HS-5 (cell line): ENCODE measurements at regions not wholly inside any gene's neighbourhood (a gene's known extent, or its start where the extent isn't known, plus 50 kb on each side); places are given as distances from the start of the nearest gene placed in this dataset.

Source experiments
- DNase-seq: peaks from one replicate; pipeline ENCODE4 v3.0.0-alpha.2; 2012; ENCODE audit warnings: low read depth

- DNase-seq: no peak
These were observed 164.5 kb upstream of the TLE3 start for GRCh38 chr15:70262171-70262570.

DNA sequence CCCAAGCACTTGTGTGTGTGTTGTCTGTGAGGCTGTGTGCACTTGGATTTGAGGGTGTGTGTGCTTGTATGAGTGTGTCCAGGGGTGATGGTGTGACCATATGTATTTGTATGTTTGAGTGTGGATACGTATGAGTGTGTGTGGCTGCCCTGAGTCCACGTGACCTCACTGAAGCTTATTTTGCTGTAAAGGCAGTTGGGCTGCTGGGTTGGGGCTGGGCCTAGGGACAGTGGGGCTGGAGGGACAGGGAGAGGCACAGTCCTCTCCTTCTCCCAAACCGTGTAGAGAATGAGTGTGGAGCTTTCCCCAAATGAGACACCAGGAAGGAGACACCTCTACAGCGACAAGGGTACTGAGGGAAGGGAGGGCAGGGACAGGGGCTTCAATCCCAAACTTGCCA is 163.4 kb upstream of the TLE3 start:
- no peak for DNase-seq

DNA sequence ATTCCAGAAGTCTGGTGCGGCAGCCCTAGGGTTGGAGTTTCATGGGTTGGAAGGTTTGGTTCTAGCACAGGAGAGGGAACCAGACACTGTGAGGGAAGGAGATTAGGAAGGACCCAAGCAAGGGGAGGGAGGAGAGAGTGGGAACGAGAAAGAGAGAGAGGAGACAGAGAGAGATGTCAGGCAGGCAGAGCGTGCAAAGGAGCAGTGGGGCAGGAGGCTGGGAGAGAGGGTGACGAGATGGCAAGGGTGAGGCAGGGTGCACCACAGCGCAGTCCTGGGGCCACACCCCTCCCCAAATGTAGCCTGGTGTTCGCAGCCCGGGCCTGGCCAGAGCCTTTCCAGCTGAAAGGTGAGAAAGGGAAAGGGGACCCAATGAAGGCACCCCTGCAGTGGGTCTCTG is 162.9 kb upstream of the TLE3 start:
- DNase-seq: no peak

DNA sequence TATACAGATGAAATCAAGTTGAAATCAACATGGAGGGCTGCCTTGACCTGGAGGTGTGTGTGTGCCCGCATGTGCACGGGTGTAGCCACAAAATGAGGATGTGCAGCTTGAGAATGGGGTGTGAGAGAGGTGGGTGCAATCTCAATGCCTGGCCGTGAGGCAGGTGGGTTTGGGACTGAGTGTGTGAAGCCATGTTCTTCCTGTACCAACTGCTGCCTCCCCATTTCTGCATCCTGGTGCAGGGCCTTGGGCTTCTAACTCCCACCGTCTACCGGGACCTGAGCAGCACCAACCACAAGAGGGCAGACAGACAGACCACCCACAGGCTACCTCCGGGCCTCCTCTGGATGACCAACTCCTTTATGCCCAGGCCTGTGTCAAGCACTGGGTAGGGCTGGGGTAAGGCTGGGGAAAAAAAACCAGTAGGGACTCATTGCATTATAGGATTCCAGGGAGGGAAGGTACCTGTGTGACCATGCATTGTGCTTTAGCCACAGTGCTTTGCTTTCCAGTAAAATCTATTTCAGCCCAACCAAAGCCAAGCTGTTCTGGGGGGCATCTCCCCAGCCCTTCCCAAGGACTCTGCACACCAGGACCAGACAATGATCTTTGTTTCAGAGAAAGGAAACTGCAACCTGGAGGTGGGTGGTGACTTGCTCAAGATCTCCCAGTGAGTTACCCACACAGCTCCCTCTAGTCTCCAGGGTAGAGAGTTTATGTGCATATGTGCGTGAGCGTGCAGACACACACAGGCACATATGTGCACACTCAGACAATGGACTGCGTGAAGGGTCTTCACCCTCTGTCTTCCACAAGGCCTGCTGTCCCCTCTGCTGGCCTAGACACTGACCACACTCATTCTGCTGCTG is 162.2 kb upstream of the TLE3 start:
- DNase-seq: no peak

- no peak for DNase-seq
These were observed 161.3 kb upstream of the TLE3 start for GRCh38 chr15:70259028-70259424.

GRCh38 chr15:70258369-70259027 is 160.8 kb upstream of the TLE3 start:
- DNase-seq: no peak

- no peak for DNase-seq
These were observed 160.0 kb upstream of the TLE3 start for GRCh38 chr15:70257573-70258248.

DNA sequence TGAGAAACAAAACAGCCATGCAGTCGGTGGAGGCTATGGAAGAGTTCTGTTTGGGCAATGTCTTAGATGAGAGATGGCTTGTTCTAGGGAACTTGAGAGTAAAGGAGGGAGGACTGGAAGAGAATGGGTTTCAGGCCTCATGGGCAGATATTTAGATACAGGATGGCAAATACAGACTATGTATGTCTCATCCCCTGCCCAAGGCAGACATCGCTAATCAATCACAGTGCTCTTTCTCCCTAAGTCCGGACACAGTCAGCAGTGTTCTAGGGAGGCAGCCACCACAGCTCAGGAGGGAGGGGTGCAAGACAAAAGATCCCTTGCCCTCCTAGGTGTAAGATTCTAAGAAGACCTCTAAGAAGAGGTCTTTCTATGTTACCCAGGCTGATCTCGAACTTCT is 159.3 kb upstream of the TLE3 start:
- no peak for DNase-seq

DNA sequence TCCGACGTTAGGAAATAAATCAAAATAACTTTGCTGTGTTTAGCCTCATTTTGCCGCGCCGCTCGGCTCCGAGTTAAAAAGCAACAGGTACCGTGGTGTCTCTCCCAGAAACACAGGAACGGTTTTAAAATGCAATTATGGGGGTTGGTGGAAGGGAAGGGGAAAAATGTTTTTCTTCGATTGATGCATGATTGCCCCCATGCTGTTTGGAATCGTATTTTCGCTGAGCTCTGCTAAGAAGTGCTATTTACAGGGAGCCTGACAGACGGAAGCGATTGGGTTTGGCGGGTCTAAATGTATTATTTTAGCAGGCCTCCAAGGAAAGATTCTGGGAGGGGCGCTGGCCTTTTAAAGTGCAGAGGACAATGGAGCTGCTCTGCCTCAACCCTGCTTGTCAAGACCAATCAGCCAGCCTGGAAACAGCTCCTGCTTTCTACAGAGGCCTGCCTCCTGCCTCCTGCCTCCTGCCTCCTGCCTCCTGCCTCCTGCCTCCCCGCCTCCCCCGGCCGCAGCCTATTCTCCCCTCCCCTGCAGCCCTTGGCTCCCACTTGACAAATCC is 156.7 kb upstream of the TLE3 start:
- no peak for DNase-seq

- DNase-seq: no peak
These were observed 155.9 kb upstream of the TLE3 start for GRCh38 chr15:70253461-70254156.

- no peak for DNase-seq
These were observed 155.2 kb upstream of the TLE3 start for GRCh38 chr15:70252951-70253320.

- DNase-seq: no peak
These were observed 154.6 kb upstream of the TLE3 start for GRCh38 chr15:70252056-70252950.

DNA sequence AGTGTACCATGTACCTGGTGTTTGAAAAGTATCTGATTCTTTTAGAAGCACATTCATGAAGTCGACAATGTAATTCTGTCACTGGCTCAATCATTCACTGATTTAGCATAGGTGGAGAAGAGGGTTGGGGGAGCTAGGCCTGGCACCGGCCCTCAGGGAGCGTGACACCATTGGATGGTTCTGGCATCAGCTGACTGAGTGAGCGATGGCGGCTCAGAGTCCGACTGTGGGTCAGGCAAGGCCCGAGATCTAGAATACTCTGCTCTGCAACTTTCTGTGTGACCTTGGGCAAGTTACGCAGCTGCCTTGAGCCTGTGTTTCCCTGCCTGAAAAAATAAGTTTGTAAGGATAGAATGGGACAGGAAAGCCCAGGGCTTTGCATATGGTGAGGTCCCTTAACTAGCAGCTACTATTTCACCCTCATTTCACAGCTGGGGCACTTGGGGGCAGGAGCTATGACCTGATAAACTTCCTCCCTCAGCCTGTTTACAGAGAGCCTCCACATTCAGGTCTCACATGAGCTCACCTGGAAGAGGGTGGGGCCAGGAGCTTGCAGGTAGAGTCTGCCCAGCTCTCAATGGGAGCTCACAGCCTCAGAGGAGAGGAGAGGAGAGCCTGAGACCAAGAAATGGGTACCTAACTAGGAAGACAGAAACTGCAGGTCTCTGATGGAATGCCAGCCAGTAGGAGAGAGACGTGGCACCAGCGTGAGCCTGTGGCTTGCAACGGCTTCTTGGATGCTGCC is 153.7 kb upstream of the TLE3 start:
- DNase-seq: no peak

DNA sequence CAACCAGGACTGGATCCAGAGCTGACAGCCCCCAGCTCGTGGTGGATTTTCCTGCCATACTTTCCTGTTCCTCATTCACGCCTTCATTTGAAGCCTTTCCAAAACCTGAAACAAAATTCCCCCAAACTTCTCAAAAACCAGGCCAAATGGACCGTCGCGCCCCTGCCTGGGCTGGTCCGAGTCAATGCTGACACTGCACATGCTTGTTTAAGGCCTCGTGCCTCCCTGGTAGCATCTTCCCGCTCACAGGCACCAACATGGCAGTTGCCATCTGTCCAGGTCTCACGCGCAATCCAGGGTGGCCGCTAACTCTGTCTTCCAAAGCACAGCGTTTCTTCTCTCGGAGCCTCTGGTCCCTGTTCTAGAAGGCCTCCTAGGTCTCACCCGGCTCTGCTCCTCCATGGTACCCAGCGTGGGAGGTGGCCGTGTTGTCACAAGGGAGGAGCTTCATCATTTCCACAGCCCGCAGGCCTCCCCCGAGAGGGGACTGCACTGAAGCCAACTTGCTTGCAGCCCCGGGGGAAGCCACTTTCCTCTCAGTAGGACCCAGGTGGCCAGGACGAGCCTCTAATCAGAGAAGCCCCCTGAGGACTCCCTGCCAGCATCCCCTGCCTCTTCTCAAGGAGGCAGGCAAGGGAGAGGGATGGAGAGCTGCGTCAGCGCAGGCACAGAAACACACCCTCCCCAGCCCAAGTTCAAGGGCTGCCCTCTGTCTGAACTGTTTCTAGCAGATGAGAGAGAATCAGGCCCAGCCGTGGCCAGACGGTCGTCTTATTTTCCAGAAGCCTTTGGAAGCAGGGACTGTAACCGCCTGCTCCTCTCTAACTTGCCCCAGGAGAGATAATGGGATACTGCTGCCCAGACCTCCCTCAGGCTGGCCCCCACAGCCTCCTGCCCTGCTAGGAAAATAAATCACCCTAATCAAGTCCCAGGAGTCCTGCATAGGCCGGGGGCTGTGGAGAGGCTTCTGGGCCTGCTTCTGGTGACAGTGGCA is 152.8 kb upstream of the TLE3 start:
- DNase-seq: no peak

GRCh38 chr15:70249616-70250015 is 151.9 kb upstream of the TLE3 start:
- no peak for DNase-seq

GRCh38 chr15:70248116-70249025 is 150.7 kb upstream of the TLE3 start:
- DNase-seq: no peak

DNA sequence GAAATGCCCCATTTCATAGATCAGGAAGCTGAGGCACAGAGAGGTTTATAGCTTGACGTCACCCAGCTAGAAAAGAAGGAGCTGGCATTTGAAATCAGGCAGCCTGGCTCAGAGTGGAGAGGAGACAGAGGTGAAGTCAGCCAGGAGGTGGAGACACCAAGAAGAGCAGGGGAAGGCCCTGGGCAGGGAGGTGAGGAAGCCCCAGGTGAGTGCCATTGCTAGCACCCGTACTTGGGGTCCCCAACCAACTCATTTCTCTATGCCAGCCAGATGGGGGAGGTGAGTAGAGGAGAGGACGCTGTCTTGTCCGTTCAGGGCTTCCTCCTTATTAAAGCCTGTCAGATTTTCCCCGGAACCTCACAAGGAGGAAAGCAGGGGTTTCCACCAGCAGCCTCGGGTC is 149.6 kb upstream of the TLE3 start:
- no peak for DNase-seq

- DNase-seq: no peak
These were observed 149.0 kb upstream of the TLE3 start for GRCh38 chr15:70246623-70247220.
